ENCODE measurements at regions not wholly inside any gene's neighbourhood (a gene's known extent, or its start where the extent isn't known, plus 50 kb on each side); places are given as distances from the start of the nearest gene placed in this dataset.

DNA sequence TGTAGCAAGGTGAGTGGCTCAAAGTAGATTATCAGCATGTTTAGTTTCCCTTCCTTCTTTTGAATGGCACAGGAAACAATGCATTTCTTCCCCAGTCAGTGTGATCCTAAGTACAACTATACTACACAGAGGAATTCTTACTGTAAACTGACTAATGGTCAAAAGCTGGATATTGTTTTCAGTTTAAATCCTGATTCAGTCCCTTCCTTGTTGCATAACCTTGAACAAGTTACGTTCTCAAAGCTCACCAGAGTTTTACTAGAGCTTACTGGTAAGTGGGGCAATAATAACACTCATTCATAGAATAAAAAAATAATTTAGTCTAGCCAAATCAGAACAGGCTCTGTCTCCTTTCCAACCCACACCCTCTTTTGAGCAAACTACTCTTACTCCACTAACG, 180.1 kb downstream of the POSTN start:
- H3K79me2 ChIP-seq (ENCODE audit: low read depth), result no peaks in the 10 kb centered on the region
- no peaks in the 10 kb centered on the region for H4K20me1 ChIP-seq (ENCODE audit: insufficient read depth)
- no peak for DNase-seq
- H3K27ac ChIP-seq, result no peak overlapping the region
- H2AFZ ChIP-seq, result 0 out of 2 replicates have a peak overlapping the region, but pooled peaks have one; percentile 68
- H3F3A ChIP-seq (ENCODE audit: insufficient read depth, low read depth), result no peaks in the 10 kb centered on the region
- ChIA-PET POLR2A (ENCODE audit: unreplicated experiment) (no interaction called here), CTCF (no interaction called here)
- TF ChIP-seq EZH2 (IDR thresholded peaks at IDR 0.05; ENCODE audit: low read depth), result no peak
- TF ChIP-seq, protein P1, sequence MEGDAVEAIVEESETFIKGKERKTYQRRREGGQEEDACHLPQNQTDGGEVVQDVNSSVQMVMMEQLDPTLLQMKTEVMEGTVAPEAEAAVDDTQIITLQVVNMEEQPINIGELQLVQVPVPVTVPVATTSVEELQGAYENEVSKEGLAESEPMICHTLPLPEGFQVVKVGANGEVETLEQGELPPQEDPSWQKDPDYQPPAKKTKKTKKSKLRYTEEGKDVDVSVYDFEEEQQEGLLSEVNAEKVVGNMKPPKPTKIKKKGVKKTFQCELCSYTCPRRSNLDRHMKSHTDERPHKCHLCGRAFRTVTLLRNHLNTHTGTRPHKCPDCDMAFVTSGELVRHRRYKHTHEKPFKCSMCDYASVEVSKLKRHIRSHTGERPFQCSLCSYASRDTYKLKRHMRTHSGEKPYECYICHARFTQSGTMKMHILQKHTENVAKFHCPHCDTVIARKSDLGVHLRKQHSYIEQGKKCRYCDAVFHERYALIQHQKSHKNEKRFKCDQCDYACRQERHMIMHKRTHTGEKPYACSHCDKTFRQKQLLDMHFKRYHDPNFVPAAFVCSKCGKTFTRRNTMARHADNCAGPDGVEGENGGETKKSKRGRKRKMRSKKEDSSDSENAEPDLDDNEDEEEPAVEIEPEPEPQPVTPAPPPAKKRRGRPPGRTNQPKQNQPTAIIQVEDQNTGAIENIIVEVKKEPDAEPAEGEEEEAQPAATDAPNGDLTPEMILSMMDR (conservative IDR thresholded peaks at IDR 0.05), result no peak
- H3K4me3 ChIP-seq, result no peak overlapping the region
- intact Hi-C loops (cut with micrococcal nuclease; ENCODE audit: unreplicated experiment), result no loop called here
- H3K9me3 ChIP-seq (ENCODE audit: insufficient read depth, low read depth), result no peaks in the 10 kb centered on the region
- H3K9me2 ChIP-seq (ENCODE audit: insufficient read depth), result no peaks in the 10 kb centered on the region
- H3K4me1 ChIP-seq (replicated peaks; ENCODE audit: insufficient read depth), result no peaks in the 10 kb centered on the region
- H3K27me3 ChIP-seq (ENCODE audit: insufficient read depth, low read depth), result no peaks in the 10 kb centered on the region
- no peak overlapping the region for H3K4me2 ChIP-seq
- BruUV-seq (replicated peaks), result no TSS peak
- no peaks in the 10 kb centered on the region for H3K36me3 ChIP-seq (ENCODE audit: low read depth)

DNA sequence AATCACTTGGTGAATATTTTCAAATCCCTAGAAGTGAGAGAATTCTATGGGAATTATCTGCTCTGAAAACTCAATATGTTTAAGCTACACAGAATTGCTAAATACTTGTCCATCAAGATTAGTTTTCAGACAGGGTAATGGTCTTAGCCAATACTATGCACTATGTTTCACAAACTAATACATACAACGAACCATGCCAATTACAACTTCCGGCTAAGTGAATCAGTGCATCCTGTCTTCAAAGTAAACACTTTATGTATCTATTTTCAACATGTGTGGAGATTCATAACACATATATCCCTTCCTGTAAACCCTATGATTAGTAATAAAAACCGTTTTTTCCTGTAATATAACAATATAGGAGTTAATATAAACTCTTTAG, 181.5 kb downstream of the POSTN start:
- Histone ChIP-seq H3F3A (ENCODE audit: insufficient read depth, low read depth) (no peaks in the 10 kb centered on the region), H3K27me3 (ENCODE audit: insufficient read depth, low read depth) (no peaks in the 10 kb centered on the region), H3K4me3 (no peak overlapping the region), H3K4me1 (replicated peaks; ENCODE audit: insufficient read depth) (no peaks in the 10 kb centered on the region), H3K4me2 (no peak overlapping the region), H3K9me3 (ENCODE audit: insufficient read depth, low read depth) (no peaks in the 10 kb centered on the region), H3K36me3 (ENCODE audit: low read depth) (no peaks in the 10 kb centered on the region), H4K20me1 (ENCODE audit: insufficient read depth) (no peaks in the 10 kb centered on the region), H2AFZ (no peak overlapping the region), H3K79me2 (ENCODE audit: low read depth) (no peaks in the 10 kb centered on the region), H3K9me2 (ENCODE audit: insufficient read depth) (no peaks in the 10 kb centered on the region), H3K27ac (no peak overlapping the region)
- CTCF ChIA-PET, result no interaction called here
- no TSS peak for BruUV-seq (replicated peaks)
- intact Hi-C loops (cut with micrococcal nuclease; ENCODE audit: unreplicated experiment), result no loop called here
- DNase-seq, result no peak
- POLR2A ChIA-PET (ENCODE audit: unreplicated experiment), result no interaction called here
- TF ChIP-seq, protein P1 (conservative IDR thresholded peaks at IDR 0.05), result no peak
- TF ChIP-seq EZH2 (IDR thresholded peaks at IDR 0.05; ENCODE audit: low read depth), result no peak

GRCh38 chr13:37416291-37417059, 182.1 kb downstream of the POSTN start:
- no peak for DNase-seq
- no peaks in the 10 kb centered on the region for H3K36me3 ChIP-seq (ENCODE audit: low read depth)
- no peaks in the 10 kb centered on the region for H3K9me2 ChIP-seq (ENCODE audit: insufficient read depth)
- H3K4me1 ChIP-seq (replicated peaks; ENCODE audit: insufficient read depth), result no peaks in the 10 kb centered on the region
- no peaks in the 10 kb centered on the region for H3K27me3 ChIP-seq (ENCODE audit: insufficient read depth, low read depth)
- no peaks in the 10 kb centered on the region for H3K79me2 ChIP-seq (ENCODE audit: low read depth)
- no TSS peak for BruUV-seq (replicated peaks)
- H3K4me2 ChIP-seq, result no peak overlapping the region
- H3K27ac ChIP-seq, result no peak overlapping the region
- ChIA-PET CTCF (no interaction called here), POLR2A (ENCODE audit: unreplicated experiment) (no interaction called here)
- no peaks in the 10 kb centered on the region for H3K9me3 ChIP-seq (ENCODE audit: insufficient read depth, low read depth)
- no peaks in the 10 kb centered on the region for H3F3A ChIP-seq (ENCODE audit: insufficient read depth, low read depth)
- no peak overlapping the region for H3K4me3 ChIP-seq
- no peak for TF ChIP-seq EZH2 (IDR thresholded peaks at IDR 0.05; ENCODE audit: low read depth)
- TF ChIP-seq, protein P1 (conservative IDR thresholded peaks at IDR 0.05), result no peak
- H2AFZ ChIP-seq, result no peak overlapping the region
- H4K20me1 ChIP-seq (ENCODE audit: insufficient read depth), result no peaks in the 10 kb centered on the region
- intact Hi-C loops (cut with micrococcal nuclease; ENCODE audit: unreplicated experiment), result no loop called here
